MV-4-11 (cell line): ENCODE measurements at regions not wholly inside any gene's neighbourhood (a gene's known extent, or its start where the extent isn't known, plus 50 kb on each side); places are given as distances from the start of the nearest gene placed in this dataset.
"Not testable (repeated sequence)": the region's sequence is repeated elsewhere in the genome, so short reads cannot be mapped to it uniquely, and the experiment has no call there.

Experiments used
- DNase-seq: peaks from one replicate; lab custom pipeline; 2025; lab: John Stamatoyannopoulos, UW

DNA sequence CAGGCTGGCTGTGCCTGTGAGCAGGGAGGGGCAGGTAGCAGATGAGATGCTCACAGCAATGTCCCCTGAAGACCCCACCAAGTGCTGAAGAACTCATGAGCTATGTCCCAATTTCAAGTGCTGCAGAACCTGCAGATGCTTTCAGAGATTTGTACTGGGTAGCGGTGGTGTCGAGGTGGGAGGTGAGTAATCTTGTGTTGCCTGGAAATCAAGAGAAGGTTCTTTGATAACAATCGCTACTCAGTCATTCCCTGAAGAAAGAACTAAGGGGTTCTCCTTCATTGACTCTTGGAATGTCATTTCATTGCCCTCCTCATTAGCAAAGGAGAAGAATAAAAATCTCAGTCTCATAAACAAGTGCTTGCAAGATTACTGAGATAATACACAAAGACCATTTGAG, 246.4 kb downstream of the EMX2 start:
- DNase-seq: no peak

- no peak for DNase-seq
These were observed 247.6 kb downstream of the EMX2 start for GRCh38 chr10:117790179-117790578.

GRCh38 chr10:117790621-117791020, 248.1 kb downstream of the EMX2 start:
- no peak for DNase-seq

DNA sequence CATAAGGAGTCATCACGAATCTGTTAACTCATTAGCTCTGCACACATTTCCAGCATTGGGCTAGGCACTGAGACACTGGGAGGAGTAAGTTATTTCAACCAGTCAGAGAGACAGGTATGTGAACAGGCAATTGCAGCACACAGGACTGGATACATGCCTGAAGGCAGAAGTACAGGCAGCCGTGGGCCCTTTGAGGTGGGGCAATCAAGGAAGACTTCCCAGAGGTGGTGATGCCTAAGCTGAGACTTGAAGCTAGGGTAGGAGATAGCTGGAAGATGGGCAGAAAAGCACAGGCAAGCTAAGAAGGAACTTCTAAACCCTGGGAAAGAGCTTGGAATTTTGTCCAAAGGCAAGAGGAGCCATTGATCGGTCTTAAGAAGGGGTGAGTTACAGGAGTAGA, 249.7 kb downstream of the EMX2 start:
- DNase-seq: no peak

- no peak for DNase-seq
These were observed 250.5 kb downstream of the RAB11FIP2 start for GRCh38 chr10:117796130-117796745.

DNA sequence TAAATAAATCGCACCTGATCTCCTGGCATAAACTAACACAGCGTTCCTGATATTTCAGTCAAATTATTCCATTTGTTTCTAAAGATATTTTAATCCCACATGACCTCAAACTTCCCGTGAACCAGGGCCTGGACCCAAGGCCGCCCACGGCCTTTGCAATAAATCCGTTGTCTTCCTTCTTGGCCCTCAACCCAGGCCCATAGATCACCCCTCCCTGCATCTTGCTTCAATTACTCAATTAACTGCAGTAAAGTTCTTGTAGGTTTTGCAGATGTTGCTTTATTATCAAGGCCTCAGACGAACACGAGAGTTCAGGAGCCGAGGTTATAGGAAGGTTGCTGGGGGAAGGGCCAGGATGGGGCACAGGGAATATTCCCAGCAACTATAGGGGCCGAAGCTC, 249.4 kb downstream of the RAB11FIP2 start:
- DNase-seq: no peak

- DNase-seq: no peak
These were observed 245.1 kb downstream of the RAB11FIP2 start for GRCh38 chr10:117801691-117802090.

DNA sequence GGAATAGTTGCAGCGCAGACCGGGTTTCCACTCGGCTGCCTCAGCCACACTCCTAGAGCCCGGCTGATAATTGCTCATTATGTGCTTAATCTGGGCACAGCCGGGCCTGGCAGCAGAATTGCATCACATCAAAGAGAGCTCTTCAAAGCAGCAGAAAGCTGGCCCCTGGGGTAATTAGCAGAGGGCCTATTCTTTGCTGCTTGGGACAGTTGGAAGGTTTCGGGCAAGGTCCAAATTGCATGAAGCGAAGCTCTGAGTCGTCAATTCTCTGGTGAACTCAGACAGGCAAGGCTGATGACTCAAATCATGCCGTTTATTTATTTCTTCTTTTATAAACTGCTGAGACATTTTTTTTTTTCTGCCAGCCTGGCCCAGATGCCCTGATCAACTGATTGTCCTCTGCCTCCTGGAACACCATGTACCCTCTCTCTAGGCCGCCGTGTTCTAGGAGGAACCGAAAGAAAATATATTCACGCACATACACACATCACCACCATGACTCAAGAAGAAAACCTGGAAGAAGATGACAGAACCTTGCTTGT, 242.2 kb downstream of the RAB11FIP2 start:
- DNase-seq: no peak

- DNase-seq: no peak
These were observed 241.6 kb downstream of the RAB11FIP2 start for GRCh38 chr10:117805139-117805538.

DNA sequence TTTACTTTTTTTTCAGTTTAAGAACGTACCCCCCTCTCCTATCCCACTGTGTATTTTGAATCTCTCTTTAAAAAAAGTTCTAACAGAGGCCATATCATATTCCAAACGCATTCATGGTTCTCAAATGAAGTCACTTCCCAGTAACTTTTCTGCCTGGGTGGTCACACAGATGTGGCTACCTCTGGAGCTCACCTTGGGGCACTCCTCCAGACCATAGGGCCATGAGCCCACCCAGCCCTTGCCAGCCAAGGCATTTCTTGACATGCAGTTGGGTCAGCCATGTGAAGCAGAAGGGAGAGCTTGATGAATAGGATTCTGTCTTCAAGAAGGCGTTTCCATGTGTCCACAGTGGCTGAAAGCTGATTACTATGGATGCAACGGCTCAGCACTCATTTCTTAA, 239.3 kb downstream of the RAB11FIP2 start:
- no peak for DNase-seq

DNA sequence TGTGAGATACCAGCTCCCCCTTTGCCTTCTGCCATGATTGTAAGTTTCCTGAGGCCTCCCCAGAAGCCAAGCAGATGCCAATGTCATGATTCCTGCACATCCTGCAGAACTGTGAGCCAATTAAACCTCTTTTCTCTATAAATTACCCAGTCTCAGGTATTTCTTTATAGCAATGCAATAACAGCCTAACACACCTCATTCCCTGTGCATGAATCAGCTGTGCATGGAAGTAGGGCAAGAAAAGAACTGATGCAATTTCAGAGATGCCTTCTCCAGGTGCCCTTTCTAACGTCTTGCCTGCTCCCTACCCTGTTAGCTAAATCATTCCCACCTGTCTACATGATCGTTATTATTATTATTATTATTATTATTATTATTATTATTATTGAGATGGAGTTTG, 230.9 kb downstream of the RAB11FIP2 start:
- DNase-seq: not testable (repeated sequence)

- no peak for DNase-seq
These were observed 229.6 kb downstream of the RAB11FIP2 start for GRCh38 chr10:117817116-117817515.

- DNase-seq: no peak
These were observed 228.0 kb downstream of the RAB11FIP2 start for GRCh38 chr10:117818721-117819120.

DNA sequence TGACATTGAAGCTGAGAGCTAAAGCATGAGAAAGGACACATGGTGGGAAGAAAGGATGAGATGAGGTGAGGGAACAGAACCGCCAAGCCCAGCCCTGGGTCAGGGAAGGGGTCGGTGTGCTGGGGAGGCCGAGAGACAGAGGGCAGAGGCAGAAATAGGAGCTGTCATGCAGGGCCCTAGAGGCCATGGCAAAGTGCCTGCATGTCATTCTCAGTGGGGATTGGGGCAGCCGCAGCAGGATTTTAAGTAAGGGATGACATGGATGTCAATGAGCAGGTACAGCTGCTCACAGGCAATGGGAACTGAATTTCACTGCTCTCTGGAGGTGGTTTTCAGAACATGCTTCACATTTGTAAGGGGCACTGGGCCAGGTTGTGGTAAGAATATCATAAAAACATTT, 227.4 kb downstream of the RAB11FIP2 start:
- DNase-seq: no peak

DNA sequence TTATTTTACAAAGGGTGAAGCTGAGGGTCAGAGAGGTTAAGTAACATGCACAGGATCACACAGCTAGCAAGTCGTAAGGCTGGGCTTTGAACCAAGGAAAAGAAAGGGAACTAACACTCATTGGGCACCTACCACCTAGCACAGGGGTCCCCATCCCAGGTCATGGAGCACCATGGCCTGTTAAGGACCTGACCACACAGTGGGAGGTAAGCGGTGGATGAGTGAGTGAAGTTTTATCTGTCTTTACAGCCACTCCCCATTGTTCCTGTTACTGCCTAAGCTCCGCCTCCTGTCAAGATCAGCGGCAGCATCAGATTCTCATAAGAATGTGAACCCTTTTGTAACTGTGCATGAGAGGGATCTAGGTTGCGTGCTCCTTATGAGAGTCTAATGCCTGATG, 222.8 kb downstream of the RAB11FIP2 start:
- no peak for DNase-seq

DNA sequence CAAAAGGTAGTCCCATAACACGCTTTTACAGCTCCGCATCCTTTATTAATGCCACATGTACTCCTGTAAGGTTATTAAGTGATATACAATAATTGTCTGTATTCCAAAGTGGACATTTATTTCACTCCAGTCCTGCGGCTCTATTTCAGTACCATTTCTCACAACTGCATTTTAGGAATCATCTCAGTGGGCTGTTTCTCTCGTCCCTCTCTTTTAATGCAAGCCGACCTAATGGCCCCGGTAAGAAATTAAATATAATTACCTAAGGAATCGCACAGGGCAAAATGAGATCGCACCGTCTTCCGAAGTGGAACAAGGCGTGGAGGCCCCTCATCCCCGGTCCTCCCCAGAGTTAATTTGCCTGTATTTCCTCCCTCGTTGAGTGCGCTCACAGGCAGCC, 216.5 kb downstream of the RAB11FIP2 start:
- DNase-seq: no peak

DNA sequence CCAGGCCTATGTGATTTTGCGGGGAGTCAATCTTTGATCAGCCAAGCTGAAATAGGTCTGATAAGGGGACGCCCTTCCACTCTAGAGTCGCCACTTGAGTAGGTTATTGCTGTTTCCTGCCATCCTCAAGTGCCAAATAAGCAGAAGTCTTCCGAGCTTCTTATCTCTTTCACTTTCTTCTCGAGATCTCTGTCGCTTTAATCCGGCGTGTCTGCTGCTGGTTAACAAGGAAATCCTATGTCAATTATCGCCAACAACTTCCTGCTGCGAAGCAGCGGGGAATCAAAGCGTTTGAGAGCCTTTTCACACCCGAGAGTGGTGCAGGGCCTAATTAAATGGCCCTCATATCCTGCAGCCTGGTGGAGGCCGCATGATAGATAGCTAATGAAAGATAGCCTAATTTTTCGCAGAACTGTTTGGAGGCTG, 215.9 kb downstream of the RAB11FIP2 start:
- peak; percentile 73 for DNase-seq

DNA sequence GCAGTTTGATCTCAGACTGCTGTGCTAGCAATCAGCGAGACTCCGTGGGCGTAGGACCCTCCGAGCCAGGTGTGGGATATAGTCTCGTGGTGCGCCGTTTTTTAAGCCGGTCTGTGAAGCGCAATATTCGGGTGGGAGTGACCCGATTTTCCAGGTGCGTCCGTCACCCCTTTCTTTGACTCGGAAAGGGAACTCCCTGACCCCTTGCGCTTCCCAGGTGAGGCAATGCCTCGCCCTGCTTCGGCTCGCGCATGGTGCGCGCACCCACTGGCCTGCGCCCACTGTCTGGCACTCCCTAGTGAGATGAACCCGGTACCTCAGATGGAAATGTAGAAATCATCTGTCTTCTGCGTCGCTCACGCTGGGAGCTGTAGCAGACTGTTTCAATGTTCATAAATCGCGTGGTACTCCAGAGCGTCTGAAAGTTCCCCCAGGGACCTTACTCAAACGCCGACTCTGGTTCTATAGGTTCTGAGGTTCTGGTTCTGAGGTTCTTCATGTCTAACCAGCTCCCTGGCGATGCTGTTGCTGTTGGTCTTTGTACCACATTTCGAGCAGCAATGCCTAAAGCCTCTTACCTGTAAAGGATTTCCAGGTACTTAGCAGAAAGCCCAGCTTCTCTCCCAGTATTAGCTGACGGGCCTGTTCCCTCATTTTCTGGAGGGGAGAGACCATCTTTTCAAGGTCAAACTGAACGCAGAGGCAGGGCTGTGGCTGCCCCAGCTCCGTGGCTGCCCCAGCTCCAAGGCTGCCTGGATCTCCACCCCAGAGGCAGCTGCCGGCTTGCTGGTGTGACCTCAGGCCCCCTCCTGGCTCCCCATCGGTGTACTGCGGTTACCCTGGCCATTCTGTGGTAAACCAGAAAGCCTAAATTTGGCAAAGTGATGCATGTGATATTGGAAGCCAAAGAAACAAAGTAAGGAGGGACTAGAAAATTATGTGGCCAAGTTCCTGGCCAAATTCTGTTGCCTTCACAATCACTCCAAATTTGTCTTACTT, 207.9 kb downstream of the RAB11FIP2 start:
- DNase-seq: peak; percentile 66

GRCh38 chr10:117856426-117856825, 190.3 kb downstream of the RAB11FIP2 start:
- not testable (repeated sequence) for DNase-seq

GRCh38 chr10:117860135-117860534, 186.6 kb downstream of the RAB11FIP2 start:
- no peak for DNase-seq

DNA sequence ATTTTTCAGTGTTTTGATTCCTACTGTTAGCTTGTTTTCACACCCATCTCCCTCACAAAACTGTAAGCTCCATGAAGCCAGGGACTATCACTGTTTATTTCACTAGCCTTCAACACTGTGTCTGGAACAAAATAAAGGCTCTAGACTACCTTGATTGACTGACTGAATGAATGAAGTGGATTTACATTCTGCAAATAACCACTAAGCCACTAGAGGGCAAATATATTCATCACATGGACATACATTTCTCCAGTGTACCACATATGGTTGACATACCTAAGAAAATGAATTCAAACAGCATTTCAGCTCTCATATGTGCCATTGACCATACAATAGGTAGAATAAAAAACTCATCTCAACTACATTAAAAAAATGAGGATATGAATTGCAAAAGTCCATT, 185.9 kb downstream of the RAB11FIP2 start:
- peak; percentile 39 for DNase-seq

DNA sequence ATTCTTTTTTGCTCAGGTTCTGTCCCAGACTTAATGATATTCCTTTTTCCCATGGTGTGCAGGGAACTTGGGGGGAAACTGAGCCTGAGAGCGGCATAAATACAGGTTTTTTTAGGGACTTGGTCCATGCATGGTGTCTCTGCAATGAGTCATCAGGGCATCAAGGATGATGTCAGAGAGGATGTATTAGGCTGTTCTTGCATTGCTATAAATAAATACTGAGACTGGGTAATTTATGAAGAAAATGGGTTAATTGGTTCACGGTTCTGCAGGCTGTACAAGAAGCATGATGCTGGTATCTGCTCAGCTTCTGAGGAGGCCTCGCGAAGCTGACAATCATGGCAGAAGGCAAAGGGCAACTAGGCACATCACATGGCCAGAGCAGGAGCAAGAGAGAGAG, 185.4 kb downstream of the RAB11FIP2 start:
- no peak for DNase-seq

DNA sequence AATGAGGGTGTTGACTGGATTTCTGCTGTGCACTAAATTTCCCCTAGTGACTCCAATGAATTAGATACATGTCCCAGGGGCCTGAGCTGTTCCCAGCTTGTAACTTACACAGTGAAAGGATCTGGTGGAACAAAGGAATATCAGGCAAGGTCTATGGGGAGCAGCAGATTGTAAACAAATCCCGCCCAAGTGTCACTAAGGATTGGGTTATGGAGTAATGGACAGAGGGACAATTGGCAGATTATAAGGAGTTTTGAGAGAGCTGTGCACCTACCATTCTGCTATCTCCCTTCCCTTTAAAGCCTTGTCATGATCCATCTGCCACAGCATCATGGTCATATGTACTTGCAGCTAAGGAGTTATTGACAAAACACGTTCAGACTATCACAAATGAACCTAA, 183.0 kb downstream of the RAB11FIP2 start:
- no peak for DNase-seq
